ENCODE measurements at regions not wholly inside any gene's neighbourhood (a gene's known extent, or its start where the extent isn't known, plus 50 kb on each side); places are given as distances from the start of the nearest gene placed in this dataset.

GRCh38 chr20:6580486-6580885 lies 187.0 kb upstream of the BMP2 start:
- H3K36me3 ChIP-seq (ENCODE audit: control insufficient read depth, insufficient read depth, low read length): no peaks in the 10 kb centered on the region
- no peaks in the 10 kb centered on the region for H3K27me3 ChIP-seq (replicated peaks; ENCODE audit: control insufficient read depth, insufficient read depth, low read length)
- no peak for TF ChIP-seq CTCF (IDR thresholded peaks at IDR 0.05; ENCODE audit: insufficient read depth, low read length, poor library complexity, severe bottlenecking)
- no peak for DNase-seq (ENCODE audit: extremely low read depth, insufficient read length)
- H3K4me3 ChIP-seq (replicated peaks; ENCODE audit: low read depth, low read length): no peak overlapping the region

GRCh38 chr20:6579824-6580223 lies 187.7 kb upstream of the BMP2 start:
- H3K4me3 ChIP-seq (replicated peaks; ENCODE audit: low read depth, low read length): no peak overlapping the region
- no peak for TF ChIP-seq CTCF (IDR thresholded peaks at IDR 0.05; ENCODE audit: insufficient read depth, low read length, poor library complexity, severe bottlenecking)
- no peak for DNase-seq (ENCODE audit: extremely low read depth, insufficient read length)
- no peaks in the 10 kb centered on the region for H3K36me3 ChIP-seq (ENCODE audit: control insufficient read depth, insufficient read depth, low read length)
- H3K27me3 ChIP-seq (replicated peaks; ENCODE audit: control insufficient read depth, insufficient read depth, low read length): no peaks in the 10 kb centered on the region

GRCh38 chr20:6579417-6579816 lies 188.1 kb upstream of the BMP2 start:
- no peak for TF ChIP-seq CTCF (IDR thresholded peaks at IDR 0.05; ENCODE audit: insufficient read depth, low read length, poor library complexity, severe bottlenecking)
- no peak for DNase-seq (ENCODE audit: extremely low read depth, insufficient read length)
- no peak overlapping the region for H3K4me3 ChIP-seq (replicated peaks; ENCODE audit: low read depth, low read length)
- H3K36me3 ChIP-seq (ENCODE audit: control insufficient read depth, insufficient read depth, low read length): no peaks in the 10 kb centered on the region
- no peaks in the 10 kb centered on the region for H3K27me3 ChIP-seq (replicated peaks; ENCODE audit: control insufficient read depth, insufficient read depth, low read length)

- Histone ChIP-seq H3K4me3 (replicated peaks; ENCODE audit: low read depth, low read length) (no peak overlapping the region), H3K27me3 (replicated peaks; ENCODE audit: control insufficient read depth, insufficient read depth, low read length) (no peaks in the 10 kb centered on the region), H3K36me3 (ENCODE audit: control insufficient read depth, insufficient read depth, low read length) (no peaks in the 10 kb centered on the region)
- TF ChIP-seq CTCF (IDR thresholded peaks at IDR 0.05; ENCODE audit: insufficient read depth, low read length, poor library complexity, severe bottlenecking): no peak
- DNase-seq (ENCODE audit: extremely low read depth, insufficient read length): no peak
Measured at GRCh38 chr20:6577451-6577850, 190.0 kb upstream of the BMP2 start.

- Histone ChIP-seq H3K4me3 (replicated peaks; ENCODE audit: low read depth, low read length) (no peak overlapping the region), H3K27me3 (replicated peaks; ENCODE audit: control insufficient read depth, insufficient read depth, low read length) (no peaks in the 10 kb centered on the region), H3K36me3 (ENCODE audit: control insufficient read depth, insufficient read depth, low read length) (no peaks in the 10 kb centered on the region)
- no peak for TF ChIP-seq CTCF (IDR thresholded peaks at IDR 0.05; ENCODE audit: insufficient read depth, low read length, poor library complexity, severe bottlenecking)
- DNase-seq (ENCODE audit: extremely low read depth, insufficient read length): no peak
Measured at GRCh38 chr20:6576726-6577125, 190.8 kb upstream of the BMP2 start.

- no peak for DNase-seq (ENCODE audit: extremely low read depth, insufficient read length)
- no peak for TF ChIP-seq CTCF (IDR thresholded peaks at IDR 0.05; ENCODE audit: insufficient read depth, low read length, poor library complexity, severe bottlenecking)
- Histone ChIP-seq H3K27me3 (replicated peaks; ENCODE audit: control insufficient read depth, insufficient read depth, low read length) (no peaks in the 10 kb centered on the region), H3K36me3 (ENCODE audit: control insufficient read depth, insufficient read depth, low read length) (no peaks in the 10 kb centered on the region), H3K4me3 (replicated peaks; ENCODE audit: low read depth, low read length) (no peak overlapping the region)
Measured at GRCh38 chr20:6575912-6576401, 191.5 kb upstream of the BMP2 start.

All from GM06990 (cell line).